ENCODE measurements at regions not wholly inside any gene's neighbourhood (a gene's known extent, or its start where the extent isn't known, plus 50 kb on each side); places are given as distances from the start of the nearest gene placed in this dataset.

DNA sequence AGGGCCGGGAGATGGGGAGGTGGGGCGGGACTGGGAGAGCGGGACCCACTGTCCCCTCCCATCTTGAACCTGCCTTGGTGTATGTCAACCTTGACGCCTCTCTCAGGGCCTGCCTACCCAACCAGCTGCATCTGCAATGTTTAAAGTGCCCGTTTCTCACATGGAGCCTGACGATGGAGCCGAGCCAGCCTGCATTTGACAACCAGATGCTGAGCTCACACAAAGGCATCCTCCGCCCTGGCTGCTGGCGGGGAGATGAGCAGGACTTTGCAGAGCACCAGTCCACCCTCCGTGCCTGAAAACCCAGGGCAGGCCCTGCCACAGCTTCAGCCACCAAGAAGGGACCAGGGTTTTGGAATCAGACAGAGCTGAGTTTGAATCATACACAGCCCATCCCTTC lies 141.1 kb upstream of the SMIM23 start (continued):
- TF ChIP-seq MAFK (IDR thresholded peaks at IDR 0.05; ENCODE audit: partially characterized antibody) (no peak), CBX2 (IDR thresholded peaks at IDR 0.05; ENCODE audit: borderline replicate concordance, low read depth) (no peak)

DNA sequence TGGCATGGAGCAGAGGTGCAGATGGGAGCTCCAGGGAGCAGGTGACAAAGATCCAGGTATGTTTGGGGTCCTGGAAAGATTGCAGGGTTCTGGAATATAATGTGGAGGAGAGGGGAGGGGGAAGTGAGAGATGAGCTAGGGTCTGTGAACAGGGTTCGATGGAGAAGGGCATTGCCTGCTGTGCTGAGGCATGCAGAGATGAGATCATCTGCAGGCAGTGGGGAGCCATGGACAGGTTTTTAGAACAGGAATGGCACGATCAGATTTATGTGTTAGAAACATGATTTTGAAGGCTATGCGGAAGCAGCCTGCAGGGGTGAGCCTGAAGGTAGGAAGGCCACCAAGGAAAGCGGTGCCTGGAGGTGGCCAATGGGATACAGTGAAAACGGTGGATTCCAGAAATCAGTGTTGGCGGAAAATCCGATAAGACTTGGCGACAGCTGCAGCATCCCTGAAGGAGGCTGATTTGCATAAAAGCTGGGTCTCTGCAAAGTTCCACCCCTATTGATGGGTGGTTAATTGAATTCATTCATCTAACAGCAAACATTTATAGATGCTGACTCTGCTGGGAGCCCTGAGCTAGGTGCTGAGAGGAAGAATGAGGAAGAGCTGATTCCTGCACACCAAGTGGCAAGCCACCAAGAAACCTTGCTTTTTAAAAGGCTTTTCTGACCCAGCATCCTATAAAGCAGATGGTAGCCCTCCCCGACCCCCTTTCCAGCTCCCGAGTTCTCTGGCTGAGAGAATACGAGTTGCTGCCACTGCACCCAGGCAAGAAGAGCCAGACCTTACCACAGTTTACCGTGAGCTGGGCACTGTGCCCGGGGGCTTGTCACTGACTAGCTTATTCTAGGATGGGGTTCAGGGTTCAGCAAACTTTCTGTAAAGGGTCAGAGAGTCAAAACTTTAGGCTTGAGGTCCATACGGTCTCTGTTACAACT lies 139.2 kb upstream of the SMIM23 start:
- Histone ChIP-seq H3K9me3 (no peaks in the 10 kb centered on the region), H3K4me3 (no peak overlapping the region), H3K4me2 (no peak overlapping the region), H3K4me1 (peaks cover 7% of the 10 kb centered on the region; the same call in 1 of the 3 replicates), H3K27ac (no peak overlapping the region)
- ChIA-PET CTCF (interaction anchor here (0.9 to 3.8 kb wide), 7 partner anchors 12 to 262 kb away, joined by 3 to 27 read pairs (median 3); partner anchors contain the start of gene FGF18), POLR2A (no interaction called here)
- no peak for TF ChIP-seq EHMT2 (IDR thresholded peaks at IDR 0.05; ENCODE audit: low read depth)
- no peak for TF ChIP-seq RCOR1 (IDR thresholded peaks at IDR 0.05; ENCODE audit: low read depth, low read length)
- no peak for TF ChIP-seq NPAS2 (CRISPR knock-in tag; IDR thresholded peaks at IDR 0.05; ENCODE audit: borderline replicate concordance)
- TF ChIP-seq, protein P1, sequence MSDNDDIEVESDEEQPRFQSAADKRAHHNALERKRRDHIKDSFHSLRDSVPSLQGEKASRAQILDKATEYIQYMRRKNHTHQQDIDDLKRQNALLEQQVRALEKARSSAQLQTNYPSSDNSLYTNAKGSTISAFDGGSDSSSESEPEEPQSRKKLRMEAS (IDR thresholded peaks at IDR 0.05), result no peak
- no peak for TF ChIP-seq HDAC2 (IDR thresholded peaks at IDR 0.05)
- no peak for TF ChIP-seq RNF2 (IDR thresholded peaks at IDR 0.05; ENCODE audit: borderline replicate concordance, low read depth)
- no peak for TF ChIP-seq ZSCAN20 (CRISPR knock-in tag; IDR thresholded peaks at IDR 0.05)
- TF ChIP-seq, protein P2, sequence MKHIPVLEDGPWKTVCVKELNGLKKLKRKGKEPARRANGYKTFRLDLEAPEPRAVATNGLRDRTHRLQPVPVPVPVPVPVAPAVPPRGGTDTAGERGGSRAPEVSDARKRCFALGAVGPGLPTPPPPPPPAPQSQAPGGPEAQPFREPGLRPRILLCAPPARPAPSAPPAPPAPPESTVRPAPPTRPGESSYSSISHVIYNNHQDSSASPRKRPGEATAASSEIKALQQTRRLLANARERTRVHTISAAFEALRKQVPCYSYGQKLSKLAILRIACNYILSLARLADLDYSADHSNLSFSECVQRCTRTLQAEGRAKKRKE (CRISPR knock-in tag; IDR thresholded peaks at IDR 0.05; ENCODE audit: low read depth), result no peak
- TF ChIP-seq CHD2 (IDR thresholded peaks at IDR 0.05; ENCODE audit: low read length, partially characterized antibody), result no peak
- no peak for TF ChIP-seq NFE2L2 (conservative IDR thresholded peaks at IDR 0.05; ENCODE audit: low read length)
- TF ChIP-seq, protein P3, sequence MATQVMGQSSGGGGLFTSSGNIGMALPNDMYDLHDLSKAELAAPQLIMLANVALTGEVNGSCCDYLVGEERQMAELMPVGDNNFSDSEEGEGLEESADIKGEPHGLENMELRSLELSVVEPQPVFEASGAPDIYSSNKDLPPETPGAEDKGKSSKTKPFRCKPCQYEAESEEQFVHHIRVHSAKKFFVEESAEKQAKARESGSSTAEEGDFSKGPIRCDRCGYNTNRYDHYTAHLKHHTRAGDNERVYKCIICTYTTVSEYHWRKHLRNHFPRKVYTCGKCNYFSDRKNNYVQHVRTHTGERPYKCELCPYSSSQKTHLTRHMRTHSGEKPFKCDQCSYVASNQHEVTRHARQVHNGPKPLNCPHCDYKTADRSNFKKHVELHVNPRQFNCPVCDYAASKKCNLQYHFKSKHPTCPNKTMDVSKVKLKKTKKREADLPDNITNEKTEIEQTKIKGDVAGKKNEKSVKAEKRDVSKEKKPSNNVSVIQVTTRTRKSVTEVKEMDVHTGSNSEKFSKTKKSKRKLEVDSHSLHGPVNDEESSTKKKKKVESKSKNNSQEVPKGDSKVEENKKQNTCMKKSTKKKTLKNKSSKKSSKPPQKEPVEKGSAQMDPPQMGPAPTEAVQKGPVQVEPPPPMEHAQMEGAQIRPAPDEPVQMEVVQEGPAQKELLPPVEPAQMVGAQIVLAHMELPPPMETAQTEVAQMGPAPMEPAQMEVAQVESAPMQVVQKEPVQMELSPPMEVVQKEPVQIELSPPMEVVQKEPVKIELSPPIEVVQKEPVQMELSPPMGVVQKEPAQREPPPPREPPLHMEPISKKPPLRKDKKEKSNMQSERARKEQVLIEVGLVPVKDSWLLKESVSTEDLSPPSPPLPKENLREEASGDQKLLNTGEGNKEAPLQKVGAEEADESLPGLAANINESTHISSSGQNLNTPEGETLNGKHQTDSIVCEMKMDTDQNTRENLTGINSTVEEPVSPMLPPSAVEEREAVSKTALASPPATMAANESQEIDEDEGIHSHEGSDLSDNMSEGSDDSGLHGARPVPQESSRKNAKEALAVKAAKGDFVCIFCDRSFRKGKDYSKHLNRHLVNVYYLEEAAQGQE (IDR thresholded peaks at IDR 0.05), result no peak
- ATAC-seq (no peak), FAIRE-seq (no peak), DNase-seq (ENCODE audit: low read depth in 1 of 2, low spot score in 1 of 2) (no peak)
- WGBS (ENCODE audit: missing lambda C conversion rate), result 67% methylated on average over 14 of the region's 14 CpGs

DNA sequence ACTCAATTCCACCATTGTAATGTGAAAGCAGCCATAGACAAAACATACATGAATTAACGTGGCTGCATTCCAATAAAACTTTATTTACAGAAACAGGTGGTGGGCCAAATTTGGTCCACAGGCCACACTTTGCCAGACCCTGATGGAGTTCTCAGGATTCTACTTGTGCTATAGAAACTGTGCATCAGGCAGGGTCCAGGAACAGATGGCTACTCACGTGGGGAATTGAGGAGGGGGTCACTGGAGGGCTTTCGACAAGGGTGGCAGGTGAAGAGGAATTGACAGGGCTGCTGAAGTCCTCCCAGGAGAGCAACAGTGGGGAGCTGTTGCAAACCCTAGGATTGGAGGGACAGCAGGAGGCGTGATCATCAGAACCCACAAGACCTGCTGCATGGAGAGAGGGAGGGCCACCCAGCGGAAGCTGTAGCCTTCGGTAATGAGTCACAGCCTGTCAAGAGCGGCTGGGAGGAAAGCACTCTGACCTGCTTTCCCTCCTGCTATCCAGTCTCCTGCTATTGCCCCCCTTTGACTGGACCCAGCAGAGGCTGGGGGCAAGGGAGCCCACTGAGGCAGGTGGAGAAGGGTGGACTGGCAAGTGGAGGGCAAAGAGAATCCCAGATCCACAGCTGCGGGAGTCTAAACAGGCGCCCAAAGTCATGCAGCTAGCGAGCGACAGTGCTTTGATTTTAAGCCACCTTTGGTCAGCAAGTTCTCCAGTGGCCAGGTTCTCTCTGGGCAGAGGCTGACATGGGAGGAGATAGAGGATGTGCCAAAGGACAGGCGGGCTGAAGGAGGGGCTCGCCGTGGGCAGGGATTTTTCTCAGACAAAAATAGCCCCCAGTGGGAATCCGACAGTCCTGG lies 138.3 kb upstream of the SMIM23 start:
- Histone ChIP-seq H3K4me2 (peak overlapping the region; percentile 44), H3K9me3 (no peaks in the 10 kb centered on the region), H3K4me3 (no peak overlapping the region), H3K4me1 (peaks cover 7% of the 10 kb centered on the region; the same call in 1 of the 3 replicates), H3K27ac (peak overlapping the region in 1 of 2 experiments; percentile 50; a peak in 2 of 6 replicates)
- ChIA-PET CTCF (interaction anchor here (1.2 to 3.8 kb wide), 4 partner anchors 11 to 228 kb away, joined by 3 to 27 read pairs (median 4); partner anchors contain the start of gene FGF18), POLR2A (no interaction called here)
- WGBS (ENCODE audit: missing lambda C conversion rate), result 36% methylated on average over 15 of the region's 15 CpGs
- ATAC-seq (peak; percentile 88 to 91), FAIRE-seq (no peak), DNase-seq (ENCODE audit: low read depth in 1 of 2, low spot score in 1 of 2) (peak; percentile 45 to 55)
- TF ChIP-seq SREBF2 (IDR thresholded peaks at IDR 0.05) (no peak), FOSL2 (IDR thresholded peaks at IDR 0.05) (no peak), FOSL2 (CRISPR knock-in tag; IDR thresholded peaks at IDR 0.05) (peak; percentile 40; the same call in 1 of the 2 replicates)
